ENCODE measurements at regions not wholly inside any gene's neighbourhood (a gene's known extent, or its start where the extent isn't known, plus 50 kb on each side); places are given as distances from the start of the nearest gene placed in this dataset.

GRCh38 chr2:62410015-62410453, 96.0 kb downstream of the TMEM17 start:
- Mint-ChIP-seq H3K9me3 (ENCODE audit: insufficient read depth) (no peaks in the 10 kb centered on the region), H3K4me1 (peaks cover 6% of the 10 kb centered on the region), H3K4me3 (no peak overlapping the region), H3K27ac (no peak overlapping the region), H3K27me3 (no peaks in the 10 kb centered on the region)
- ATAC-seq (ENCODE audit: low read depth): no peak
- H3K27ac ChIP-seq (ENCODE audit: low read length in 2 of 2): no peak overlapping the region
- ChIA-PET CTCF (interaction anchor here (0.9 to 6.9 kb wide), 5 partner anchors 214 to 491 kb away, joined by 3 to 105 read pairs (median 3); partner anchors contain the start of gene B3GNT2), POLR2A (no interaction called here)
- WGBS (ENCODE audit: insufficient coverage): 79% methylated on average over 8 of the region's 9 CpGs
- no peak for TF ChIP-seq EZH2 (IDR thresholded peaks at IDR 0.05; ENCODE audit: borderline replicate concordance, insufficient read depth, low read depth, low read length, poor library complexity, severe bottlenecking)
- TF ChIP-seq, protein P1, sequence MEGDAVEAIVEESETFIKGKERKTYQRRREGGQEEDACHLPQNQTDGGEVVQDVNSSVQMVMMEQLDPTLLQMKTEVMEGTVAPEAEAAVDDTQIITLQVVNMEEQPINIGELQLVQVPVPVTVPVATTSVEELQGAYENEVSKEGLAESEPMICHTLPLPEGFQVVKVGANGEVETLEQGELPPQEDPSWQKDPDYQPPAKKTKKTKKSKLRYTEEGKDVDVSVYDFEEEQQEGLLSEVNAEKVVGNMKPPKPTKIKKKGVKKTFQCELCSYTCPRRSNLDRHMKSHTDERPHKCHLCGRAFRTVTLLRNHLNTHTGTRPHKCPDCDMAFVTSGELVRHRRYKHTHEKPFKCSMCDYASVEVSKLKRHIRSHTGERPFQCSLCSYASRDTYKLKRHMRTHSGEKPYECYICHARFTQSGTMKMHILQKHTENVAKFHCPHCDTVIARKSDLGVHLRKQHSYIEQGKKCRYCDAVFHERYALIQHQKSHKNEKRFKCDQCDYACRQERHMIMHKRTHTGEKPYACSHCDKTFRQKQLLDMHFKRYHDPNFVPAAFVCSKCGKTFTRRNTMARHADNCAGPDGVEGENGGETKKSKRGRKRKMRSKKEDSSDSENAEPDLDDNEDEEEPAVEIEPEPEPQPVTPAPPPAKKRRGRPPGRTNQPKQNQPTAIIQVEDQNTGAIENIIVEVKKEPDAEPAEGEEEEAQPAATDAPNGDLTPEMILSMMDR (IDR thresholded peaks at IDR 0.05): no peak
- no peaks in the 10 kb centered on the region for H3K9me3 ChIP-seq (ENCODE audit: control extremely low read depth in 1 of 3, control insufficient read depth in 2 of 3, insufficient read depth in 1 of 3, low read length in 2 of 3)
- no peak overlapping the region for H3K4me3 ChIP-seq (ENCODE audit: control extremely low read depth in 1 of 5, extremely low read depth in 1 of 5, insufficient read depth in 1 of 5, low read depth in 2 of 5, low read length in 4 of 5)
- H3K79me2 ChIP-seq (ENCODE audit: control insufficient read depth, insufficient read depth, low read length): no peaks in the 10 kb centered on the region
- no peak for DNase-seq
- H3K4me2 ChIP-seq (replicated peaks; ENCODE audit: low read depth, low read length, poor library complexity, severe bottlenecking): no peak overlapping the region
- H2AFZ ChIP-seq (ENCODE audit: insufficient read depth, low read depth, low read length, poor library complexity, severe bottlenecking): no peak overlapping the region
- no peaks in the 10 kb centered on the region for H3K27me3 ChIP-seq (replicated peaks in 1 of 4; ENCODE audit: control extremely low read depth in 1 of 4, control insufficient read depth in 3 of 4, insufficient read depth in 4 of 4, low read length in 3 of 4)
- intact Hi-C loops (cut with micrococcal nuclease): loop anchor here (5.0 kb wide), 1 partner anchor 213 kb away; the partner anchor contains the start of gene B3GNT2
- no peaks in the 10 kb centered on the region for H3K36me3 ChIP-seq (replicated peaks in 1 of 2; ENCODE audit: control extremely low read depth in 1 of 2, control insufficient read depth in 1 of 2, extremely low read depth in 1 of 2, insufficient read depth in 2 of 2, low read length in 1 of 2)
- H3K9ac ChIP-seq (ENCODE audit: low read length): no peak overlapping the region
- peaks cover 8 to 13% of the 10 kb centered on the region in 2 donors for H3K4me1 ChIP-seq (ENCODE audit: control insufficient read depth in 2 of 2, insufficient read depth in 2 of 2, low read length in 2 of 2)
- no peaks in the 10 kb centered on the region for H4K20me1 ChIP-seq (ENCODE audit: control insufficient read depth, insufficient read depth, low read length, poor library complexity, severe bottlenecking)

DNA sequence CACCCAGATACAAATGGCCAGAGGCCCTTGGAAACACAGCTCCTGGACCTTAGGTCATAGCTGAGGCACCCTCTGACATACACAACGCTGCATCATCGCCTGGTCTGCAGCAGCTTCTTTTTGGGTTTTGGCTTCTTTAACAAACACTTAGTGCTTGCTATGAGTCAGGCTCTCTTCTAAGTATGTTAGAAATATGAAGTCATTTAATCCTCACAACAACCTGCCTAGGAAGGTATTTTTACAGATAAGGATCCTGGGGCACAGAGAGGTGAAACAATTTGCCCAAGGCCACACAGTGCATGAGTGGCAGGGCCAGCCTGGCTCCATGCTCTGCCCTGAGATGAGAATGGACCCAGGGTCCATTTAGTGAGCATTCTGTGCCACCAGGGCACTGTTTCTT, 96.6 kb downstream of the TMEM17 start:
- WGBS (ENCODE audit: insufficient coverage): no CpG with 5 or more reads among the region's 2 CpGs
- Histone ChIP-seq H3K9ac (ENCODE audit: low read length) (no peak overlapping the region), H3K27me3 (replicated peaks in 1 of 4; ENCODE audit: control extremely low read depth in 1 of 4, control insufficient read depth in 3 of 4, insufficient read depth in 4 of 4, low read length in 3 of 4) (no peaks in the 10 kb centered on the region), H3K27ac (ENCODE audit: low read length in 2 of 2) (no peak overlapping the region), H3K4me2 (replicated peaks; ENCODE audit: low read depth, low read length, poor library complexity, severe bottlenecking) (no peak overlapping the region), H3K4me1 (ENCODE audit: control insufficient read depth in 2 of 2, insufficient read depth in 2 of 2, low read length in 2 of 2) (peaks cover 7 to 8% of the 10 kb centered on the region in 2 donors), H3K9me3 (ENCODE audit: control extremely low read depth in 1 of 3, control insufficient read depth in 2 of 3, insufficient read depth in 1 of 3, low read length in 2 of 3) (no peaks in the 10 kb centered on the region), H2AFZ (ENCODE audit: insufficient read depth, low read depth, low read length, poor library complexity, severe bottlenecking) (no peak overlapping the region), H3K36me3 (replicated peaks in 1 of 2; ENCODE audit: control extremely low read depth in 1 of 2, control insufficient read depth in 1 of 2, extremely low read depth in 1 of 2, insufficient read depth in 2 of 2, low read length in 1 of 2) (no peaks in the 10 kb centered on the region), H3K79me2 (ENCODE audit: control insufficient read depth, insufficient read depth, low read length) (no peaks in the 10 kb centered on the region), H4K20me1 (ENCODE audit: control insufficient read depth, insufficient read depth, low read length, poor library complexity, severe bottlenecking) (no peaks in the 10 kb centered on the region), H3K4me3 (ENCODE audit: control extremely low read depth in 1 of 5, extremely low read depth in 1 of 5, insufficient read depth in 1 of 5, low read depth in 2 of 5, low read length in 4 of 5) (no peak overlapping the region)
- CTCF ChIA-PET: interaction anchor here (6.9 kb wide), 1 partner anchor 414 kb away, joined by 105 read pairs; no protein-coding TSS in a partner anchor
- Mint-ChIP-seq H3K27me3 (no peaks in the 10 kb centered on the region), H3K4me1 (peaks cover 6% of the 10 kb centered on the region), H3K27ac (no peak overlapping the region), H3K4me3 (no peak overlapping the region), H3K9me3 (ENCODE audit: insufficient read depth) (no peaks in the 10 kb centered on the region)
- POLR2A ChIA-PET: no interaction called here
- DNase-seq: no peak
- ATAC-seq (ENCODE audit: low read depth): no peak
- intact Hi-C loops (cut with micrococcal nuclease): no loop called here
- TF ChIP-seq, protein P1 (IDR thresholded peaks at IDR 0.05): no peak
- no peak for TF ChIP-seq EZH2 (IDR thresholded peaks at IDR 0.05; ENCODE audit: borderline replicate concordance, insufficient read depth, low read depth, low read length, poor library complexity, severe bottlenecking)

Measured in B cell (primary cell).